SK-N-MC (cell line): ENCODE measurements at regions not wholly inside any gene's neighbourhood (a gene's known extent, or its start where the extent isn't known, plus 50 kb on each side); places are given as distances from the start of the nearest gene placed in this dataset.

ENCODE experiments used
- EZH2 ChIP-seq: fragments of 200-600 bp; sonication (generic); IDR thresholded peaks from one replicate; pipeline ENCODE4 v1.6.1; 2017; ENCODE audit warnings: antibody characterized with exemption
- POLR2AphosphoS5 ChIP-seq: IDR thresholded peaks from 2 replicates; pipeline ENCODE4 v1.6.1; 2012; ENCODE audit warnings: mild to moderate bottlenecking, low read depth, low read length, borderline replicate concordance

GRCh38 chr3:76047368-76047767 is 262.0 kb upstream of the ZNF717 start:
- TF ChIP-seq EZH2 (no peak), POLR2AphosphoS5 (no peak)
